ENCODE measurements at regions not wholly inside any gene's neighbourhood (a gene's known extent, or its start where the extent isn't known, plus 50 kb on each side); places are given as distances from the start of the nearest gene placed in this dataset.

- DNase-seq: no peak
Observed at GRCh38 chr20:61042506-61043385, 209.3 kb upstream of the CDH4 start.

- DNase-seq: no peak
Observed at GRCh38 chr20:61043681-61044080, 208.4 kb upstream of the CDH4 start.

DNA sequence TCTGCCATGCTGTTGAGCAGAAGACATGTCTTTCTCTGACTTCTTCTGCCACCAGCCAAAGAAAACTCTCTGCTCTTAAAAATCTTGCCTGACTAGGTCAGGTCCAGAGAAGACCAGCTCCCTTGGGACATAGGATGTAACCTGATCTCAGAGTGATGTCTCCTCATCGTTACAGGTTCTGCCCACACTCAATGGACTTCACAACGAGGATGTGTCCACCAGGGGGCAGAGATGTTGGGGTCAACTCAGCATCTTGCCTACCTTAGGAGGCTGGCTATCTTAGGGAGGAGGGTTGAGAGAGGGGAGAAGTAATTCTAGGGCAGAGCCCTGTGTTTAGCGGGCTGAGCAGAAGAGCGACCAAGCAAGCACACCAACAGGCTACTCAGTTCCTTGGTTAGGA, 207.6 kb upstream of the CDH4 start:
- DNase-seq: no peak

GRCh38 chr20:61045091-61045490, 207.0 kb upstream of the CDH4 start:
- DNase-seq: no peak

DNA sequence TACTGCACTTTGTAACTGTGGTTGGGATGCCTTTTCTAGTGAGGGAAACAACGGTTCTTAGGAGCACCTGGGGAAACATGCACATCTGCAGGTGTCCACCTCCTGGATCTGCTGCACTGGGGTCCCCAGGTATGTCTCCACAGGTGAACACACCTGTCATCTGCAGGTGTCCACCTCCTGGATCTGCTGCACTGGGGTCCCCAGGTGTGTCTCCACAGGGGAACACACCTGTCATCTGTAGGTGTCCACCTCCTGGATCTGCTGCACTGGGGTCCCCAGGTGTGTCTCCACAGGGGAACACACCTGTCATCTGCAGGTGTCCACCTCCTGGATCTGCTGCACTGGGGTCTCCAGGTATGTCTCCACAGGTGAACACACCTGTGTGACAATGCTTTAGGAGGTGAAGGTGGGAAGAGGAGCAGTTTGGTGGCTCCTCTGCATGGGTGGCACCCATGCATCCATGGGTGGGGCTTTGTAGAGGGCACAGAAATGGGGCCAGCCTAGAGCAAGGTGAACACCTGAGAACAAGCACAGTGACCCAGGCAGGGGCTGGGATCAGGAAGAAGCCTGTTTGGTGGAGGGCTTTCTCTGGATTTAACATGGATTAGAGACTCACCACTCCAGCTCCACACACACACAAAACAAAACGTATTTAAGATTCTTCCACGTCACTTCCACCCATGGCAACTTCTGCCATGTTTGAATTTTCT, 206.0 kb upstream of the CDH4 start:
- DNase-seq: no peak

DNA sequence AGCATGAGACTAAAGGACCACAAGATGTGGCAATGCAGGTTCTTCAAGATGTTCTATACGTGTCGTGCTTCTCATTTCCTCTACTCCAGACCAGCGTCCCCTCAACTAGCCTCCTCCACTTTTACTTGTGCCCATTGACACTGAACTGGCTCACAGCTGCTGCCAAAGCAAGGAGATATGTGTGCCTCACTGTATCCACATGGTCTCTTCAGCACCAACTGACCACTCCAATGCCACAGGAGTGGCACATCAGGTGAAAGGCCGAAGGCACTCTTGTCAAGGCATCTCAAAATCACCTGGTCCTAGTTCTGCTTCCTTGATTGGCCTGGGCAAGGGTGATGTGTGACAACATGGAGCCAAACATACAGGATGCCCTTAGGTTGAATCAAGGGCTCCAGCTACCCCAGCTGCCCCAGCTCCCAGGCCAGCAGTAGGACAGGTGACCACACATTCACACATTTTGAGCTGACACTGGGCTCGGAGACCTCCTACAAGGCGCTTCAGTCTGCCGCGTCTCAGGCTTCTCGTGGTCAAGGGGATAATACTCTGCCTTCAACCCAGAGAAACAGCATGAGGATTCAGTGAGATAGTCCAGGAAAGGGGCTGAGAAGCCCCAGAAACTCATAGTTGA, 205.2 kb upstream of the CDH4 start:
- DNase-seq: no peak

DNA sequence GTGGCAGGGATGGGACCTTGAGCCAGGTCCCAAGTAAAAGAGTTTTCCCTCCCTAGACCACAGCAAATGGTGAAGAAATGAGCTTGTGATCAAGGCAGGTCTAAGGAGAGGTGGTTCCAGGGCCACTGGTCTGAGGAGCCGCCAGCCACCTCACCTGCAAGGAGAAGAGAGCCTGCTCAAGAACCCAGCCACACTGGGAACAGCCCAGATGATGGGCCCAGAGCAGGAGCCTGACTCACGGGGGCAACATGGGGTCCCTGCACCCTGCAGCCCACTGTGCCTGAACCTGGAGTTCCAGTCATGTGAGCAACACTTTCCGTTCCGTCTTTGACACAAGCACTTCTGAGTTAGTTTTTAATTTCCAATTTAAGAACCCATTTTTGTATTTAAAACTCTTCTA, 204.5 kb upstream of the CDH4 start:
- no peak for DNase-seq

DNA sequence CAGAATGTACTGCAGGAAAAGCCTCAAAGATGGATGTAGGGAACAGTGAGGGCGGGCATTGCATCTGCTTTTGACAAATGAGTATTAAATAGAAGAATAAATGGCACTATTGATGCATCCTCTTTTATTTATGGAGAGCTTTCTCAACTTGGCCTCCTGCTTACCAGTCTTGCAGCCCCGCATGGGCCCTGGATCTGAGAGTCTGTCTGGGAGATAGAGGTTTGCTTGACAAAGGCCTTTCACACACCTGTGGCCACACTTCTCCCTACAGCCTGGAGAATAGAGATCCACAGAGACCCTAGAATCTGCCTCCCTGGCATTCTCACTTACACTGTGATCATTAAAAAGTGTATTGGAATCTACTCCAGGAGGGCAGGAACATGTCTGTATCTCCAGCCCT, 203.8 kb upstream of the CDH4 start:
- no peak for DNase-seq

- no peak for DNase-seq
Observed at GRCh38 chr20:61049684-61050083, 202.4 kb upstream of the CDH4 start.

- DNase-seq: no peak
Observed at GRCh38 chr20:61050336-61050890, 201.6 kb upstream of the CDH4 start.

DNA sequence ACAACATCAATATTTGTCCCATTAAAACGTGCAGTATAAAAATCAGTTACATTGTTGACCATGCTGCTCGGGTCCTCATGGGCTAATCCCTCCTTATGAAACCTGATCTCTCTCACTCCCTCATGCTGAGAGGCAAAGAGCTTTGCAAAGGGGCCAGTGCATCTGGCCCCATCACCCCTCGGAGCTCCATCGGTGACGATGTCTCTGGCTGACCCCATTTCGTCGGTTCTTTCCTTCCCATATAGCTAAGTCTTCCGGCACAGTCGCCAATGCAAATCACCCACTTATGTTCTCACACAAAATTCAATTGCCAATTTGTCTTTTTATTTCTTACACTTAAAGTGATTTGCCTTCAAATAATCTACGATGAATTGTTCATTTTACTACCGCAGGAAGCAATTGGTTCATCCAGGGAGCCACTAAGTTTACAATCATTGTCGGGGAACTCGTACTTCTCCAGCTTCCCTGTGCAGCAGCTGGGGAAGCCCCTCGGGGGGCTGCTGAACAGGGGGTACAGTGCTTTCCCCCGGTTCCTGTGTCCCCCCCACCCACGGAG, 199.8 kb upstream of the CDH4 start:
- DNase-seq: no peak

GRCh38 chr20:61052776-61053442, 199.2 kb upstream of the CDH4 start:
- no peak for DNase-seq

GRCh38 chr20:61053487-61053886, 198.6 kb upstream of the CDH4 start:
- DNase-seq: no peak

DNA sequence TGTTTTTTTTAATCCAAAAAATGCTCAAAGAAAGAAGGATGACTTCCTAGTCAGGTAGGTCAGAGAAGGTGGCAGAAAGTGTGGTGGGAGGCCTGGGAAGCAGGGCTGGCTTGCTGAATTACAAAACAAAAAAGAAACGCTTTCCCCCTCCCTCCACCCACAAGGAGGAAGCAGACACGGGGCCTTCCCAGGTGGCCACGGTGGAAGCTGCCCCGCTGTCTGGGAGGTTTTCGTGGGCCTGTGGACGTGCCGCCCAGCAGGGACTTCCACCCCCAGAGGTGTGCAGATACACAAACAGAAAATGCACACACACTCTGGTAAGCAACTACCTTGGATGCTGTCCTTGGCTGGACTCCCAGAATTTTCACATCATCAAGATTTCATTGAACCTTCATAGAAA, 198.2 kb upstream of the CDH4 start:
- DNase-seq: no peak

GRCh38 chr20:61054411-61054810, 197.7 kb upstream of the CDH4 start:
- DNase-seq: no peak

GRCh38 chr20:61055180-61056010, 196.7 kb upstream of the CDH4 start:
- DNase-seq: no peak

DNA sequence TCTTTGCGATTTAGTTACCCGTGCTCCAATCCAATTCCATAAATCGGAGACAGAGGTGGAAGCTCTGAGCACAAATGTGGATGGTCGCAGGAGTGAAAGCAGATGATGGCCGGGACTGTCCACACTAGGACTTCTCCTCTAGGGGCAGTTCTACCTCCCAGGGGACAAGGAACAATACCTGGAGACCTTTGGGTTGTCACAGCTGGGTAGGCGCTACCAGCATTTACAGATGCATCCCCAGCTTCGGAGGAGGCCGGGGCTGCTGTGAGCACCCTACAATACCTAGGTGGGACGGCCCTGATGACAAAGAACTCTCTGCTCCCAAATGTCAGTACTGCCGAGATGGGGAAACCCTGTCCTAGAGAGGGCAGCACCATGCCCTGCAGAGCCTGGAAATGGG, 195.9 kb upstream of the CDH4 start:
- DNase-seq: no peak

DNA sequence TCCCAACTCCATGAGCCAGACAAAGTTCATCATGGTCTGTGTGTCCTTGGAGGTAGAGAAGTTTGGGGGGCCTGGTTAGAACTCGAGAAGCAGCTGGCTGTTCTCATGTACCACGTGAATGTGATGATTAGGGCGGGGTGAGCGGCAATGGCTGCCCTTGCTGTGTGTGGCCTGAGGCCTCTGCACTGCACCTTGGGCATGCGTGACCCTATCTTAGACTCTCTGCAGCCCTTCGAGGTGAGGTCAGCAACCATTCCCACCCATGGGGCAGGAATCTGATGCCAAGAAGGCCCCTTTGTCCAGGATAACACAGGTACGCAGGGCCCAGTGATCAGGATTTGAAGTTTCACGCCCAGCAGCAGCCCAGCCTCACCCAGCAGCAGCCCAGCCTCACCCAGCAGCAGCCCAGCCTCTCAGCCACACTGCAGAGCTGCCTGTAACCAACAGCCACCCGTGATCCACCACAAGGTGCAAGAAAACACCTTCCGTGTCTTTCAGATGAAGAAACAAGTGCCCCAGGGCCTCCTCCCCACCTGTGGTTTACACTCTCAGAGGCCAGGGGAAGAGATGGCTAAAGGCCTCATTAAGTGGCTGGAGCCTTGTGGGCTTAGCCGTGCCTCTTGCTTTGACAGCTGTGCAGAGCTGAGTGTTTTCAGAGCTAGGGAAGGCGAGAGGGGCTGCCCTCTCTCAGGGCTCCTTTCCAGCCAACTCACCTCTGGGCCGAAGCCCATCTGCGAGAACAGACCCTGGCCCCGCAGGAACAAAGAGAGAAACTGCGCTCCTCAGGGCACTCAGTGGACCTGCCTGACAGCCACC, 195.2 kb upstream of the CDH4 start:
- DNase-seq: no peak

DNA sequence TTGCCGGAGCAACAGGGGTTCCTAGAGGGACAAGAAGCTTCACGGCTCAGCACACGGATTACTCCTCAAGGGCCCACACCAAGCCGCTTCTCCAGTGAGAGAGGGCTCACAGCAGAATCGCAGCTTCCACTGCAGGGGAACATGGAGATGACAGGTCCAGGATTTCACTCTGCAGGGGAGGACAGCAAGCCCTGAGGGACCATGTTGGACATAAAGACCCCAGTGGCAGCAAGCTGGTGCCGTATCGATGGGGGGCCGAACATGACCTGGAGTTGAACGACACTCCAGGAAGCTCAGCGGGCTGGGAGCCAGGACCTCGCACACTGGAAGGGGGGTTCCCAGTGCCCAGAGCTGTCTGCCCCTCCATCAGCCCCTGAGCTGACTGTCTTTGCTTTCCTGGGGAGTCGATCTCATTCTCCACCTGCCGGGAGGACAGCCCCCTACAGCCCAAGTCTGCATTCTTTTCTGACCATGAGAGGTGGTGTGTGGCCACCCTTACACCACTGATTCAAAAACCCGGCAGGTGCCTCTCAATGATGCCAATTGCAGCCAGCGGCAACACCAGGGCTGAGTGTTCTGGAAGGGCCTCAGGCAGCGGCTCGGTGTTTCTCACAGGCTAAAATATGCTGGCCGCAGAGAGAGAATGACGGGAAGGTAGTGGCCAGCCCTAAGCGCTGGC, 194.5 kb upstream of the CDH4 start:
- no peak for DNase-seq

- DNase-seq: no peak
Observed at GRCh38 chr20:61061981-61062380, 190.1 kb upstream of the CDH4 start.

All from left hindlimb (tissue), 1 donor.